ENCODE measurements at regions not wholly inside any gene's neighbourhood (a gene's known extent, or its start where the extent isn't known, plus 50 kb on each side); places are given as distances from the start of the nearest gene placed in this dataset.

DNA sequence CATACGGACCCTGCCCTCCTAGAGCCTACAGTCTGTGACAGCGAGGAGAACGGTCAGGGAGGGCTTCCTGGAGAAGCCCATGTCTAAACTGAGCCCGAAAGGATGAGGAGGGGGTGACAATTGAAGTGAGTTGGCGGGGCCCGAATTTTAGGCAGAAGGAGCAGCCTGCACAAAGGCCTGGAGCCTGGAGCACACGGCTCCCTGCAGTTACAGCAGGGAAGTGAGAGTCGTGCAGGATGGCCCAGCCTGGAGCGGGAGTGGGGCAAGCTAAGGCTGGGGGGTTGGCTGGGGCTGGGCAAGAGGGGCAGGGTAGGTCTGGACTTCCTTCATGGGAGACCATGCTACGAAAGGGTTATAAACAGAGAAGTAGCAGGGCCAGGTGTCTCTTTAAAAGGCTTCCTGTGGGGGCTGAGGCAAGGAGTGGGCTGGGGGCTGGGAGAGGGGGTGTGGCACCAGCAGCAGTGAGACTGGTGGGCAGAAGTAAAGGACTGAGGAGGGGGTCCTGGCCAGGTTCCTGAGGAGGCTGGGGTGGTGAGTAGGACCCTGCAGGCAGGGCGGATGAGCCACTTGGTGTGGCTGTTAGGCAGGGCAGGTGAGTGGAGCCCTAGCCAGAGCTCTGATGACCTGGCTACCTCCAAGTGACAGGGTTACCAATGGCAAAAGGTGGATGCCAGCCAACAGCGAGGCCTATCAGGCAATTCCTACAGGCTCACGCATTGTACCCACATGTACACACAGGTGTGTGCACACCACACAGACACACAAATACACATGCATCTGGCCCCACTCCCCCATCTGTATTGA is 119.2 kb downstream of the MRPL14 start:
- TF ChIP-seq EZH2 (IDR thresholded peaks at IDR 0.05) (no peak), SRF (IDR thresholded peaks at IDR 0.05; ENCODE audit: low read depth) (no peak)
- TF ChIP-seq, protein P1, sequence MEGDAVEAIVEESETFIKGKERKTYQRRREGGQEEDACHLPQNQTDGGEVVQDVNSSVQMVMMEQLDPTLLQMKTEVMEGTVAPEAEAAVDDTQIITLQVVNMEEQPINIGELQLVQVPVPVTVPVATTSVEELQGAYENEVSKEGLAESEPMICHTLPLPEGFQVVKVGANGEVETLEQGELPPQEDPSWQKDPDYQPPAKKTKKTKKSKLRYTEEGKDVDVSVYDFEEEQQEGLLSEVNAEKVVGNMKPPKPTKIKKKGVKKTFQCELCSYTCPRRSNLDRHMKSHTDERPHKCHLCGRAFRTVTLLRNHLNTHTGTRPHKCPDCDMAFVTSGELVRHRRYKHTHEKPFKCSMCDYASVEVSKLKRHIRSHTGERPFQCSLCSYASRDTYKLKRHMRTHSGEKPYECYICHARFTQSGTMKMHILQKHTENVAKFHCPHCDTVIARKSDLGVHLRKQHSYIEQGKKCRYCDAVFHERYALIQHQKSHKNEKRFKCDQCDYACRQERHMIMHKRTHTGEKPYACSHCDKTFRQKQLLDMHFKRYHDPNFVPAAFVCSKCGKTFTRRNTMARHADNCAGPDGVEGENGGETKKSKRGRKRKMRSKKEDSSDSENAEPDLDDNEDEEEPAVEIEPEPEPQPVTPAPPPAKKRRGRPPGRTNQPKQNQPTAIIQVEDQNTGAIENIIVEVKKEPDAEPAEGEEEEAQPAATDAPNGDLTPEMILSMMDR (IDR thresholded peaks at IDR 0.05 in 2 of 3, conservative IDR thresholded peaks at IDR 0.05 in 1 of 3; ENCODE audit: borderline replicate concordance in 1 of 3, insufficient read depth in 1 of 3, low read depth in 2 of 3, low read length in 2 of 3), result no peak
- TF ChIP-seq, protein P2, sequence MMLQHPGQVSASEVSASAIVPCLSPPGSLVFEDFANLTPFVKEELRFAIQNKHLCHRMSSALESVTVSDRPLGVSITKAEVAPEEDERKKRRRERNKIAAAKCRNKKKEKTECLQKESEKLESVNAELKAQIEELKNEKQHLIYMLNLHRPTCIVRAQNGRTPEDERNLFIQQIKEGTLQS (IDR thresholded peaks at IDR 0.05), result no peak
- TF ChIP-seq, protein P3, sequence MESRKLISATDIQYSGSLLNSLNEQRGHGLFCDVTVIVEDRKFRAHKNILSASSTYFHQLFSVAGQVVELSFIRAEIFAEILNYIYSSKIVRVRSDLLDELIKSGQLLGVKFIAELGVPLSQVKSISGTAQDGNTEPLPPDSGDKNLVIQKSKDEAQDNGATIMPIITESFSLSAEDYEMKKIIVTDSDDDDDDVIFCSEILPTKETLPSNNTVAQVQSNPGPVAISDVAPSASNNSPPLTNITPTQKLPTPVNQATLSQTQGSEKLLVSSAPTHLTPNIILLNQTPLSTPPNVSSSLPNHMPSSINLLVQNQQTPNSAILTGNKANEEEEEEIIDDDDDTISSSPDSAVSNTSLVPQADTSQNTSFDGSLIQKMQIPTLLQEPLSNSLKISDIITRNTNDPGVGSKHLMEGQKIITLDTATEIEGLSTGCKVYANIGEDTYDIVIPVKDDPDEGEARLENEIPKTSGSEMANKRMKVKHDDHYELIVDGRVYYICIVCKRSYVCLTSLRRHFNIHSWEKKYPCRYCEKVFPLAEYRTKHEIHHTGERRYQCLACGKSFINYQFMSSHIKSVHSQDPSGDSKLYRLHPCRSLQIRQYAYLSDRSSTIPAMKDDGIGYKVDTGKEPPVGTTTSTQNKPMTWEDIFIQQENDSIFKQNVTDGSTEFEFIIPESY (IDR thresholded peaks at IDR 0.05; ENCODE audit: extremely low read depth, insufficient replicate concordance, low read length), result no peak

Measured in HCT116 (cell line).